Endodermal cell (in vitro differentiated cells): ENCODE measurements at regions not wholly inside any gene's neighbourhood (a gene's known extent, or its start where the extent isn't known, plus 50 kb on each side); places are given as distances from the start of the nearest gene placed in this dataset.

Experiments
- DNase-seq: peaks from one replicate; pipeline ENCODE4 v3.0.0-alpha.2; 2017
- H3K27ac ChIP-seq: 2 replicates; pipeline ENCODE4 v1.5.1; 2013; ENCODE audit warnings: mild to moderate bottlenecking, low read depth, low read length, moderate library complexity
- H3K27me3 ChIP-seq: 2 replicates; pipeline ENCODE4 v1.6.1; 2013; ENCODE audit warnings: mild to moderate bottlenecking, low read length, moderate library complexity; ENCODE audit not compliant: insufficient read depth, control insufficient read depth, poor library complexity, severe bottlenecking
- H3K36me3 ChIP-seq: 2 replicates; pipeline ENCODE4 v1.7.0; 2013; ENCODE audit warnings: mild to moderate bottlenecking, low read length, moderate library complexity; ENCODE audit not compliant: control insufficient read depth, insufficient read depth
- H3K4me1 ChIP-seq: one replicate; pipeline ENCODE4 v1.7.0; 2013; ENCODE audit warnings: low read length; ENCODE audit not compliant: control insufficient read depth, insufficient read depth
- H3K4me3 ChIP-seq: 2 replicates; pipeline ENCODE4 v1.5.1; 2013; ENCODE audit warnings: mild to moderate bottlenecking, low read length, moderate library complexity
- H3K9ac ChIP-seq: 2 replicates; pipeline ENCODE4 v1.6.1; 2013; ENCODE audit warnings: mild to moderate bottlenecking, low read length, moderate library complexity; ENCODE audit not compliant: poor library complexity, severe bottlenecking; ENCODE audit errors: extremely low read depth
- H3K9me3 ChIP-seq: 2 replicates; pipeline ENCODE4 v1.6.1; 2013; ENCODE audit warnings: mild to moderate bottlenecking, low read length, moderate library complexity; ENCODE audit not compliant: control insufficient read depth
- H3K27ac Mint-ChIP-seq: 2 replicates; pipeline ENCODE4 v1.8.0; 2020; ENCODE audit warnings: mixed read lengths
- H3K27me3 Mint-ChIP-seq: 2 replicates; pipeline ENCODE4 v1.8.0; 2021; ENCODE audit warnings: mild to moderate bottlenecking, mixed read lengths; ENCODE audit not compliant: insufficient read depth
- H3K36me3 Mint-ChIP-seq: 2 replicates; pipeline ENCODE4 v1.8.0; 2020; ENCODE audit warnings: low read depth, mixed read lengths
- H3K4me1 Mint-ChIP-seq: 2 replicates; pipeline ENCODE4 v1.8.0; 2020; ENCODE audit warnings: mixed read lengths
- H3K4me3 Mint-ChIP-seq: 2 replicates; pipeline ENCODE4 v1.8.0; 2020; ENCODE audit warnings: mild to moderate bottlenecking, moderate library complexity, mixed read lengths
- H3K9me3 Mint-ChIP-seq: 2 replicates; pipeline ENCODE4 v1.8.0; 2020; ENCODE audit warnings: mild to moderate bottlenecking, mixed read lengths
- CTCF ChIP-seq: fragments of 200-600 bp; sonication (generic); conservative IDR thresholded peaks from 2 replicates; pipeline ENCODE4 v1.5.0; 2021; ENCODE audit warnings: antibody characterized with exemption, mild to moderate bottlenecking
- WGBS, 2 experiments: methylation state at CpG; one replicate each; pipeline versions ENCODE4 v1.1.5 to v1.1.7; 2013; ENCODE audit warnings: missing lambda C conversion rate in 2 of 2, mixed read lengths in 1 of 2; ENCODE audit not compliant: insufficient coverage in 1 of 2, insufficient read length in 1 of 2; 5-methylcytosine and 5-hydroxymethylcytosine counted together

DNA sequence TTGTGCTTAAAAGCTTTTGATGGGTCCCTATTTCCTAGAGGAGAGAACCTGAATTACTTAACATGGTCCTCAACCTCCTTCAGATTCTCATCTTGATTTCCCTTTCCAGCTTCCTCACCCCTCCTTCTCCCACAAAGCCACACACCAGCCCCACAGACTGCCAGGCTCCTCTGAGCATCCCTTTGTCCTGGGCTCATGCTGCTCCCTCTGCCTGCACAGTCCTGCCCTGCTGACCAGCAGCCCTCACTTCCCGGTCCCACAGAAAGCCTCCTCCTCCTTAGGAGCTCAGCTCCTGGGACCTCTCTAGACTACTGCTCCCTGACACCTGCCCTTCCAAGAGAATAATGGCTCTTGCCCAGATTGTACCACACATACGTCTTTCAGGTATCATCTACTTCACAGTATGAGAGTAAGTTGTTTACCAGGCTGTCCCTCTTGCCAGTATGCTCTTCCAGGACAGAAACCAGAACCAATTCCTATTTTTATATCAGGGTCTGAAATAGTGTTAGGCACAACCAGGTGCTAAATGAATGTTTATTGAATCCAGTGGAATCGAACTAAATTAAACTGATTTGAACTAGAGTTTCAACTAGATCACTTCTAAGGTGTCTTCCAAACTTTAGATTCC is 373.4 kb downstream of the LMX1A start:
- DNase-seq: peak; percentile 73
- H3K4me3 Mint-ChIP-seq: no peak overlapping the region
- H3K4me1 ChIP-seq: peaks cover 5% of the 10 kb centered on the region
- no peak overlapping the region for H3K4me3 ChIP-seq
- no peak overlapping the region for H3K9ac ChIP-seq
- H3K4me1 Mint-ChIP-seq: peaks cover 13% of the 10 kb centered on the region
- H3K36me3 ChIP-seq: no peaks in the 10 kb centered on the region
- TF ChIP-seq CTCF: peak; percentile 31
- 54 to 65% methylated on average over 2 to 3 of the region's 3 CpGs for WGBS, 2 experiments
- peaks cover 13% of the 10 kb centered on the region for H3K27me3 ChIP-seq
- H3K36me3 Mint-ChIP-seq: no peaks in the 10 kb centered on the region
- H3K27ac Mint-ChIP-seq: no peak overlapping the region
- H3K9me3 ChIP-seq: no peaks in the 10 kb centered on the region
- H3K27ac ChIP-seq: no peak overlapping the region
- peaks cover 20% of the 10 kb centered on the region for H3K27me3 Mint-ChIP-seq
- no peaks in the 10 kb centered on the region for H3K9me3 Mint-ChIP-seq

DNA sequence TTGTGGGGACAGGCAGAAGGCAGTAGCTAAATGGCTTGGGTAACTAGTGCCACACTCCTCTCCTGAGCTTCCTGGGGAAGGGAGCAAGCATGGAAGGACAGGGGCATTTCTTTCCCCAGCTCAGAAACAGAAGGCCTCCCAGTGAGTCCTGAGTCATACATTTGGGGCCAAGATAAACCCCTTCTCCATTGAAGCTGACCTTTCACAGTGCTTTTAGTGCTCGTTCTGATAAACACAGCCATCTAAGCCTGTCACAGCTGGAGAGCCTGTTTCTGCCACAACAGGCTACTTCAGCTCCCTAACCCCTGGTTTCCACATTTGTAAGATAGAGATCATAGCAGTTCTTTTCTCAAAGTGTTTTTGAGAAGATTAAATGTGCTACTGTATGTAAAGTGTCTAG is 374.0 kb downstream of the LMX1A start:
- H3K4me3 Mint-ChIP-seq: no peak overlapping the region
- Histone ChIP-seq H3K9ac (no peak overlapping the region), H3K9me3 (no peaks in the 10 kb centered on the region), H3K4me1 (peaks cover 5% of the 10 kb centered on the region), H3K4me3 (no peak overlapping the region), H3K36me3 (no peaks in the 10 kb centered on the region), H3K27ac (no peak overlapping the region), H3K27me3 (peaks cover 13% of the 10 kb centered on the region)
- H3K9me3 Mint-ChIP-seq: no peaks in the 10 kb centered on the region
- H3K27ac Mint-ChIP-seq: no peak overlapping the region
- H3K27me3 Mint-ChIP-seq: peaks cover 21% of the 10 kb centered on the region
- TF ChIP-seq CTCF: no peak
- H3K36me3 Mint-ChIP-seq: no peaks in the 10 kb centered on the region
- peak; percentile 63 for DNase-seq
- WGBS, 2 experiments: 0 to 27% methylated on average over 1 of the region's 1 CpG
- peaks cover 13% of the 10 kb centered on the region for H3K4me1 Mint-ChIP-seq

GRCh38 chr1:164977561-164977960 is 379.0 kb downstream of the LMX1A start:
- Mint-ChIP-seq H3K9me3 (no peaks in the 10 kb centered on the region), H3K27me3 (peaks cover 10% of the 10 kb centered on the region), H3K4me3 (no peak overlapping the region), H3K36me3 (no peaks in the 10 kb centered on the region), H3K4me1 (peaks cover 12% of the 10 kb centered on the region), H3K27ac (no peak overlapping the region)
- H3K27me3 ChIP-seq: no peaks in the 10 kb centered on the region
- H3K9ac ChIP-seq: no peak overlapping the region
- H3K36me3 ChIP-seq: no peaks in the 10 kb centered on the region
- no peaks in the 10 kb centered on the region for H3K9me3 ChIP-seq
- no peak for TF ChIP-seq CTCF
- no peak overlapping the region for H3K27ac ChIP-seq
- H3K4me1 ChIP-seq: peaks cover 2% of the 10 kb centered on the region
- 92 to 95% methylated on average over 3 of the region's 3 CpGs for WGBS, 2 experiments
- H3K4me3 ChIP-seq: no peak overlapping the region
- DNase-seq: no peak
